Panc1 (cell line): ENCODE measurements at regions not wholly inside any gene's neighbourhood (a gene's known extent, or its start where the extent isn't known, plus 50 kb on each side); places are given as distances from the start of the nearest gene placed in this dataset.

Experiments used
- ATAC-seq: fragments of 200-7000 bp; cut with Tn5 transposase; 2 replicates; pipeline ENCODE4 v1.9.1; 2020; ENCODE audit warnings: mild to moderate bottlenecking, moderate library complexity
- BruUV-seq: library from RNA; stranded (reverse); fragments of 400-500 nt; replicated peaks from 2 replicates; lab custom pipeline; 2021; lab: Mats Ljungman, UMichigan
- CTCF ChIA-PET: fragments of 300-600 bp; sonication (Branson Sonifier 250); formaldehyde crosslinking; loops from one replicate; lab custom pipeline; 2022; ENCODE audit warnings: antibody characterized with exemption; lab: Charles Lee
- POLR2A ChIA-PET: fragments of 300-600 bp; sonication (Branson Sonifier 250); formaldehyde crosslinking; loops from one replicate; lab custom pipeline; 2022; ENCODE audit warnings: antibody characterized with exemption; lab: Charles Lee
- DNase-seq: peaks from one replicate; pipeline ENCODE4 v3.0.0-alpha.2; 2010; ENCODE audit warnings: low read depth, low spot score
- H3K27ac ChIP-seq: 2 replicates; pipeline ENCODE4 v1.5.1; 2011; ENCODE audit warnings: mild to moderate bottlenecking, low read length, inconsistent platforms
- H3K27me3 ChIP-seq: fragments of 200-500 bp; sonication (Bioruptor generic); 2 replicates; pipeline ENCODE4 v1.6.0; 2014; ENCODE audit warnings: low read length, inconsistent platforms; ENCODE audit not compliant: control insufficient read depth, insufficient read depth
- H3K36me3 ChIP-seq: fragments of 200-500 bp; sonication (Bioruptor generic); 2 replicates; pipeline ENCODE4 v1.5.1; 2014; ENCODE audit warnings: inconsistent platforms, mild to moderate bottlenecking, low read length, moderate library complexity; ENCODE audit not compliant: control insufficient read depth, insufficient read depth
- H3K4me1 ChIP-seq: 2 replicates; pipeline ENCODE4 v1.5.1; 2011; ENCODE audit warnings: inconsistent platforms, mild to moderate bottlenecking, low read length, moderate library complexity; ENCODE audit not compliant: control insufficient read depth, insufficient read depth
- H3K4me3 ChIP-seq, 2 experiments: 2 replicates each; pipeline ENCODE4 v1.5.1; 2011 to 2012; ENCODE audit warnings: low read depth in 2 of 2, low read length in 2 of 2, mild to moderate bottlenecking in 2 of 2, inconsistent platforms in 1 of 2, moderate library complexity in 1 of 2
- H3K9me3 ChIP-seq: fragments of 200-500 bp; sonication (Bioruptor generic); 2 replicates; pipeline ENCODE4 v1.5.1; 2014; ENCODE audit warnings: low read depth, mild to moderate bottlenecking, inconsistent platforms, low read length, moderate library complexity; ENCODE audit not compliant: control insufficient read depth, insufficient read depth
- CTCF ChIP-seq: fragments of 450-650 bp; IDR thresholded peaks from 2 replicates; pipeline ENCODE4 v1.5.1; 2017; ENCODE audit warnings: mild to moderate bottlenecking
- POLR2AphosphoS5 ChIP-seq: IDR thresholded peaks from 2 replicates; pipeline ENCODE4 v1.6.1; 2012; ENCODE audit warnings: mild to moderate bottlenecking, low read depth, low read length, moderate library complexity
- REST ChIP-seq, 2 experiments: IDR thresholded peaks; 2 replicates each; pipeline ENCODE4 v1.6.1; 2011 to 2012; ENCODE audit warnings: low read depth in 2 of 2, control low read depth in 1 of 2, low read length in 1 of 2, mild to moderate bottlenecking in 1 of 2, moderate library complexity in 1 of 2; ENCODE audit not compliant: insufficient read depth in 1 of 2
- SIN3A ChIP-seq: IDR thresholded peaks from 2 replicates; pipeline ENCODE4 v1.6.1; 2012; ENCODE audit warnings: low read depth, mild to moderate bottlenecking, low read length, moderate library complexity, borderline replicate concordance; ENCODE audit not compliant: insufficient read depth
- TCF7L2 ChIP-seq: IDR thresholded peaks from 2 replicates; pipeline ENCODE4 v1.6.1; 2011; ENCODE audit warnings: mild to moderate bottlenecking, low read depth, low read length, inconsistent platforms
- in situ Hi-C: cut with HindIII; loops from 2 replicates; pipeline ENCODE4 v1.10.0; 2016; ENCODE audit warnings: low sequenced_read_pairs, low pct_unique_long_range_greater_than_20kb
- intact Hi-C: fragments of 100-400 bp; cut with micrococcal nuclease; formaldehyde crosslinking; loops from one replicate; pipeline ENCODE4 v1.10.0; 2022; ENCODE audit not compliant: unreplicated experiment

- Histone ChIP-seq H3K4me1 (no peaks in the 10 kb centered on the region), H3K27me3 (no peaks in the 10 kb centered on the region), H3K36me3 (no peaks in the 10 kb centered on the region), H3K4me3 (no peak overlapping the region), H3K9me3 (no peaks in the 10 kb centered on the region), H3K27ac (no peak overlapping the region)
- POLR2A ChIA-PET: no interaction called here
- TF ChIP-seq CTCF: no peak
- TF ChIP-seq TCF7L2: no peak
- no peak for TF ChIP-seq SIN3A
- no peak for TF ChIP-seq REST (IDR thresholded peaks at IDR 0.05; ENCODE audit: insufficient read depth in 1 of 2, low read depth in 2 of 2, low read length in 1 of 2)
- TF ChIP-seq POLR2AphosphoS5: no peak
- no TSS peak for BruUV-seq
- ATAC-seq (no peak), DNase-seq (no peak)
- CTCF ChIA-PET: interaction anchor here (0.6 kb wide), 1 partner anchor 12 kb away, joined by 4 read pairs; no protein-coding TSS in a partner anchor
- intact Hi-C loops: no loop called here
- in situ Hi-C loops: no loop called here
Measured at GRCh38 chr7:131618391-131618790, 62.0 kb upstream of the PODXL start.

- POLR2A ChIA-PET: no interaction called here
- in situ Hi-C loops: no loop called here
Measured at GRCh38 chr7:131616487-131617200, 60.2 kb upstream of the PODXL start.

More at GRCh38 chr7:131616487-131617200, 60.2 kb upstream of the PODXL start:
- intact Hi-C loops: no loop called here
- ATAC-seq (no peak), DNase-seq (no peak)
- Histone ChIP-seq H3K4me1 (no peaks in the 10 kb centered on the region), H3K36me3 (no peaks in the 10 kb centered on the region), H3K27ac (no peak overlapping the region), H3K27me3 (no peaks in the 10 kb centered on the region), H3K4me3 (no peak overlapping the region), H3K9me3 (no peaks in the 10 kb centered on the region)
- TF ChIP-seq TCF7L2 (no peak), CTCF (no peak), SIN3A (no peak), POLR2AphosphoS5 (no peak), REST (IDR thresholded peaks at IDR 0.05; ENCODE audit: insufficient read depth in 1 of 2, low read depth in 2 of 2, low read length in 1 of 2) (no peak)
- no TSS peak for BruUV-seq
- CTCF ChIA-PET: no interaction called here
